Renal cortex interstitium (tissue), 11 donors: ENCODE measurements at regions not wholly inside any gene's neighbourhood (a gene's known extent, or its start where the extent isn't known, plus 50 kb on each side); places are given as distances from the start of the nearest gene placed in this dataset.
"Not testable (repeated sequence)": the region's sequence is repeated elsewhere in the genome, so short reads cannot be mapped to it uniquely, and the experiment has no call there.

ENCODE experiments used
- DNase-seq, 11 donors: peaks; one replicate each; pipeline ENCODE4 v3.0.0-alpha.2; 2013; ENCODE audit warnings: low read depth in 9 of 11, low spot score in 4 of 11; ENCODE audit errors: extremely low read depth in 1 of 11

GRCh38 chr5:158496624-158497023 is 603.1 kb downstream of the EBF1 start:
- DNase-seq, result no peak

- no peak for DNase-seq
Observed at GRCh38 chr5:158494541-158494940, 605.2 kb downstream of the EBF1 start.

- DNase-seq, result not testable (repeated sequence)
Observed at GRCh38 chr5:158494044-158494443, 605.7 kb downstream of the EBF1 start.

- no peak for DNase-seq
Observed at GRCh38 chr5:158492841-158493242, 606.9 kb downstream of the EBF1 start.

GRCh38 chr5:158492136-158492535 is 607.6 kb downstream of the EBF1 start:
- DNase-seq, result no peak

GRCh38 chr5:158487664-158488063 is 612.1 kb downstream of the EBF1 start:
- no peak for DNase-seq

GRCh38 chr5:158487156-158487555 is 612.6 kb downstream of the EBF1 start:
- DNase-seq, result no peak

- DNase-seq, result no peak
Observed at GRCh38 chr5:158486566-158486965, 613.1 kb downstream of the EBF1 start.

- no peak for DNase-seq
Observed at GRCh38 chr5:158485604-158486081, 614.1 kb downstream of the EBF1 start.

GRCh38 chr5:158485047-158485446 is 614.7 kb downstream of the EBF1 start:
- no peak for DNase-seq

- no peak for DNase-seq
Observed at GRCh38 chr5:158484150-158484549, 615.6 kb downstream of the EBF1 start.

- no peak for DNase-seq
Observed at GRCh38 chr5:158483281-158483860, 616.3 kb downstream of the EBF1 start.

- DNase-seq, result no peak
Observed at GRCh38 chr5:158482125-158482524, 617.6 kb downstream of the EBF1 start.

- DNase-seq, result no peak
Observed at GRCh38 chr5:158478139-158478538, 619.2 kb upstream of the CLINT1 start.

GRCh38 chr5:158477214-158477613 is 618.3 kb upstream of the CLINT1 start:
- no peak for DNase-seq

- DNase-seq, result no peak
Observed at GRCh38 chr5:158473016-158473635, 614.2 kb upstream of the CLINT1 start.

- DNase-seq, result no peak
Observed at GRCh38 chr5:158471535-158471924, 612.6 kb upstream of the CLINT1 start.

- no peak for DNase-seq
Observed at GRCh38 chr5:158470764-158471534, 612.0 kb upstream of the CLINT1 start.

GRCh38 chr5:158468444-158468843 is 609.5 kb upstream of the CLINT1 start:
- no peak for DNase-seq

GRCh38 chr5:158466191-158466590 is 607.2 kb upstream of the CLINT1 start:
- no peak for DNase-seq
